ENCODE measurements at regions not wholly inside any gene's neighbourhood (a gene's known extent, or its start where the extent isn't known, plus 50 kb on each side); places are given as distances from the start of the nearest gene placed in this dataset.

GRCh38 chr12:58177366-58177765 lies 236.0 kb downstream of the ATP23 start:
- TF ChIP-seq CTCF (IDR thresholded peaks at IDR 0.05; ENCODE audit: insufficient read depth, low read depth, low read length), result no peak
- no peak for DNase-seq (ENCODE audit: low read depth)
- Histone ChIP-seq H3K36me3 (ENCODE audit: control insufficient read depth, insufficient read depth, low read length) (no peaks in the 10 kb centered on the region), H3K27me3 (ENCODE audit: control insufficient read depth, insufficient read depth, low read length) (peaks cover 7% of the 10 kb centered on the region), H3K4me3 (ENCODE audit: low read depth, low read length) (no peak overlapping the region)
- CTCF ChIA-PET, result interaction anchor here (1.0 kb wide), 1 partner anchor 47 kb away, joined by 3 read pairs; no protein-coding TSS in a partner anchor
- POLR2A ChIA-PET, result no interaction called here

DNA sequence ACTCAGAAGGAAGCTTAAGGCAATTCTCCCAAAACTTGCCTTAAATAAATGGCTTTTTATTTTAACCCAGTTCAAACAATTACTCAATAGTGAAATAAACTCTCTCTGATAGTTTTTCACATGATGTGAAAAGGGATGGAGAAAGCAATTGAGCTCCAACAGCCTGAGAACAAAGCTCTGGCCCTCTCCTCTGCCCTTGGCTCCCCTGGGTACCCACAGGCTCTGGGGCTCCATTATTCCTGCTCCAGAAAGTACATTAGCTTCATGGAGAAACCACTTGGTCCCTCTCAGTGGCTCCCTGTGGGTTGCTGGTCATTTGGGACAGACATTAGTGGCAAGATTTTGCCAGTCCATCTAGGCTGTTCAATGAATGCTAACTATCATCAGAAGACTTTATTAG lies 242.8 kb downstream of the ATP23 start:
- CTCF ChIA-PET, result no interaction called here
- no peak overlapping the region for H3K4me3 ChIP-seq (ENCODE audit: low read depth, low read length)
- no peak for TF ChIP-seq CTCF (IDR thresholded peaks at IDR 0.05; ENCODE audit: insufficient read depth, low read depth, low read length)
- POLR2A ChIA-PET, result no interaction called here
- H3K27me3 ChIP-seq (ENCODE audit: control insufficient read depth, insufficient read depth, low read length), result peaks cover 3% of the 10 kb centered on the region
- no peaks in the 10 kb centered on the region for H3K36me3 ChIP-seq (ENCODE audit: control insufficient read depth, insufficient read depth, low read length)
- DNase-seq (ENCODE audit: low read depth), result no peak

DNA sequence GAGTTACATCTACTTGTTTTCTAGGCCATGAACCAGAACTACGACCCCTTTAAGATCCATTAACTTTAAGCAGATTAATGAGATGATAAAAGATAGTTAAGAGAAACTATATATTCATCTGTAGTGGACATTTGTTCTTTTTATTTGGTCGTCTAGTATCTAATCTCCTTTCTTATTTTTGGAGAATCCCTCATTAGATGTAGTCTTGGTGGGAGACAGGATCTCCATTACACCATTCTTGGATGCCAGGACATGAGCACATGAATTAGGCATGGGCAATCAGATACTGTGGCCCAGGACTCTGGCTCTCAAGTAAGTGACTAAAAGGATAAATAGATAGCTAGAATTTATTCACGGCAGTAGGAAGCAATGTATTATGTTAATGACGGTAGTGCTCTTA lies 245.0 kb downstream of the ATP23 start:
- peaks cover 1% of the 10 kb centered on the region; the same call in 1 of the 2 replicates for H3K27me3 ChIP-seq (ENCODE audit: control insufficient read depth, insufficient read depth, low read length)
- no peaks in the 10 kb centered on the region for H3K36me3 ChIP-seq (ENCODE audit: control insufficient read depth, insufficient read depth, low read length)
- no peak for DNase-seq (ENCODE audit: low read depth)
- ChIA-PET POLR2A (no interaction called here), CTCF (interaction anchor here (1.5 kb wide), 1 partner anchor 8 kb away, joined by 3 read pairs; no protein-coding TSS in a partner anchor)
- H3K4me3 ChIP-seq (ENCODE audit: low read depth, low read length), result no peak overlapping the region
- TF ChIP-seq CTCF (IDR thresholded peaks at IDR 0.05; ENCODE audit: insufficient read depth, low read depth, low read length), result no peak

GRCh38 chr12:58186914-58187313 lies 245.5 kb downstream of the ATP23 start:
- TF ChIP-seq CTCF (IDR thresholded peaks at IDR 0.05; ENCODE audit: insufficient read depth, low read depth, low read length), result no peak
- ChIA-PET CTCF (interaction anchor here (0.6 to 1.5 kb wide), 2 partner anchors 9 to 242 kb away, joined by 3 read pairs; no protein-coding TSS in a partner anchor), POLR2A (no interaction called here)
- no peaks in the 10 kb centered on the region for H3K27me3 ChIP-seq (ENCODE audit: control insufficient read depth, insufficient read depth, low read length)
- DNase-seq (ENCODE audit: low read depth), result no peak
- no peaks in the 10 kb centered on the region for H3K36me3 ChIP-seq (ENCODE audit: control insufficient read depth, insufficient read depth, low read length)
- H3K4me3 ChIP-seq (ENCODE audit: low read depth, low read length), result no peak overlapping the region

GRCh38 chr12:58189030-58189429 lies 247.7 kb downstream of the ATP23 start:
- CTCF ChIA-PET, result no interaction called here
- Histone ChIP-seq H3K36me3 (ENCODE audit: control insufficient read depth, insufficient read depth, low read length) (no peaks in the 10 kb centered on the region), H3K27me3 (ENCODE audit: control insufficient read depth, insufficient read depth, low read length) (no peaks in the 10 kb centered on the region), H3K4me3 (ENCODE audit: low read depth, low read length) (no peak overlapping the region)
- no peak for DNase-seq (ENCODE audit: low read depth)
- no peak for TF ChIP-seq CTCF (IDR thresholded peaks at IDR 0.05; ENCODE audit: insufficient read depth, low read depth, low read length)
- POLR2A ChIA-PET, result no interaction called here
